ENCODE measurements at regions not wholly inside any gene's neighbourhood (a gene's known extent, or its start where the extent isn't known, plus 50 kb on each side); places are given as distances from the start of the nearest gene placed in this dataset.

- Histone ChIP-seq H3K27me3 (ENCODE audit: insufficient read depth, poor library complexity, severe bottlenecking) (no peaks in the 10 kb centered on the region), H3K4me3 (replicated peaks; ENCODE audit: insufficient read depth, low read length) (no peak overlapping the region), H3K27ac (replicated peaks) (no peak overlapping the region)
- TF ChIP-seq POLR2AphosphoS5 (IDR thresholded peaks at IDR 0.05; ENCODE audit: low read depth) = no peak
- no peak for TF ChIP-seq GABPA (IDR thresholded peaks at IDR 0.05; ENCODE audit: low read depth)
- no peak for TF ChIP-seq SPI1 (IDR thresholded peaks at IDR 0.05; ENCODE audit: borderline replicate concordance, low read depth)
- no peak for TF ChIP-seq CTCF (IDR thresholded peaks at IDR 0.05; ENCODE audit: insufficient read depth, low read length)
- no peak for TF ChIP-seq REST (IDR thresholded peaks at IDR 0.05; ENCODE audit: insufficient replicate concordance, low read depth)
- DNase-seq (ENCODE audit: low read depth in 1 of 2, low spot score in 1 of 2) = no peak
Measured at GRCh38 chr5:4411664-4412063, 728.5 kb upstream of the ADAMTS16 start.

GRCh38 chr5:4413996-4414395, 726.1 kb upstream of the ADAMTS16 start:
- H3K4me3 ChIP-seq (replicated peaks; ENCODE audit: insufficient read depth, low read length) = no peak overlapping the region
- H3K27me3 ChIP-seq (ENCODE audit: insufficient read depth, poor library complexity, severe bottlenecking) = no peaks in the 10 kb centered on the region
- no peak for TF ChIP-seq SPI1 (IDR thresholded peaks at IDR 0.05; ENCODE audit: borderline replicate concordance, low read depth)
- no peak for TF ChIP-seq REST (IDR thresholded peaks at IDR 0.05; ENCODE audit: insufficient replicate concordance, low read depth)
- TF ChIP-seq POLR2AphosphoS5 (IDR thresholded peaks at IDR 0.05; ENCODE audit: low read depth) = no peak
- no peak for TF ChIP-seq CTCF (IDR thresholded peaks at IDR 0.05; ENCODE audit: insufficient read depth, low read length)
- no peak for TF ChIP-seq GABPA (IDR thresholded peaks at IDR 0.05; ENCODE audit: low read depth)
- H3K27ac ChIP-seq (replicated peaks) = no peak overlapping the region
- DNase-seq (ENCODE audit: low read depth in 1 of 2, low spot score in 1 of 2) = no peak

- DNase-seq (ENCODE audit: low read depth in 1 of 2, low spot score in 1 of 2) = no peak
- H3K27me3 ChIP-seq (ENCODE audit: insufficient read depth, poor library complexity, severe bottlenecking) = no peaks in the 10 kb centered on the region
- H3K27ac ChIP-seq (replicated peaks) = no peak overlapping the region
- H3K4me3 ChIP-seq (replicated peaks; ENCODE audit: insufficient read depth, low read length) = no peak overlapping the region
- TF ChIP-seq REST (IDR thresholded peaks at IDR 0.05; ENCODE audit: insufficient replicate concordance, low read depth) = no peak
- no peak for TF ChIP-seq SPI1 (IDR thresholded peaks at IDR 0.05; ENCODE audit: borderline replicate concordance, low read depth)
- no peak for TF ChIP-seq CTCF (IDR thresholded peaks at IDR 0.05; ENCODE audit: insufficient read depth, low read length)
- no peak for TF ChIP-seq GABPA (IDR thresholded peaks at IDR 0.05; ENCODE audit: low read depth)
- no peak for TF ChIP-seq POLR2AphosphoS5 (IDR thresholded peaks at IDR 0.05; ENCODE audit: low read depth)
Measured at GRCh38 chr5:4418084-4418483, 722.0 kb upstream of the ADAMTS16 start.
